Glomerular endothelial cell (primary cell): ENCODE measurements at regions not wholly inside any gene's neighbourhood (a gene's known extent, or its start where the extent isn't known, plus 50 kb on each side); places are given as distances from the start of the nearest gene placed in this dataset.

Source experiments
- DNase-seq: peaks from one replicate; pipeline ENCODE4 v3.0.0-alpha.2; 2011; ENCODE audit warnings: low read depth, low spot score; ENCODE audit errors: extremely low read depth

GRCh38 chr3:23740517-23740965 lies 65.2 kb upstream of the UBE2E1 start:
- peak; percentile 60 for DNase-seq

- DNase-seq: no peak
Observed at GRCh38 chr3:23741036-23741706, 64.6 kb upstream of the UBE2E1 start.

- DNase-seq: no peak
Observed at GRCh38 chr3:23743141-23743784, 62.5 kb upstream of the UBE2E1 start.

GRCh38 chr3:23746441-23746840 lies 59.3 kb upstream of the UBE2E1 start:
- no peak for DNase-seq

- no peak for DNase-seq
Observed at GRCh38 chr3:23747841-23748240, 57.9 kb upstream of the UBE2E1 start.

- no peak for DNase-seq
Observed at GRCh38 chr3:23748398-23749110, 57.2 kb upstream of the UBE2E1 start.

GRCh38 chr3:23749609-23750008 lies 56.1 kb upstream of the UBE2E1 start:
- DNase-seq: no peak

- no peak for DNase-seq
Observed at GRCh38 chr3:23750573-23751210, 55.1 kb upstream of the UBE2E1 start.

- no peak for DNase-seq
Observed at GRCh38 chr3:23751212-23751723, 54.5 kb upstream of the UBE2E1 start.

GRCh38 chr3:23752126-23752525 lies 53.6 kb upstream of the UBE2E1 start:
- no peak for DNase-seq

- no peak for DNase-seq
Observed at GRCh38 chr3:23754215-23754614, 51.5 kb upstream of the UBE2E1 start.
